CMK (cell line): ENCODE measurements at regions not wholly inside any gene's neighbourhood (a gene's known extent, or its start where the extent isn't known, plus 50 kb on each side); places are given as distances from the start of the nearest gene placed in this dataset.

ENCODE experiments used
- DNase-seq: peaks from one replicate; pipeline ENCODE4 v3.0.0-alpha.2; 2010; ENCODE audit warnings: low read depth

- DNase-seq = no peak
These were observed 321.5 kb downstream of the LRFN2 start for GRCh38 chr6:40265615-40266014.

- DNase-seq = no peak
These were observed 323.2 kb downstream of the LRFN2 start for GRCh38 chr6:40263970-40264369.

GRCh38 chr6:40262363-40262762 lies 324.8 kb downstream of the LRFN2 start:
- no peak for DNase-seq

GRCh38 chr6:40258531-40258930 lies 324.3 kb upstream of the MOCS1 start:
- DNase-seq = no peak

- DNase-seq = no peak
These were observed 322.6 kb upstream of the MOCS1 start for GRCh38 chr6:40256831-40257230.

- no peak for DNase-seq
These were observed 322.0 kb upstream of the MOCS1 start for GRCh38 chr6:40256224-40256623.

GRCh38 chr6:40253420-40253819 lies 319.2 kb upstream of the MOCS1 start:
- DNase-seq = no peak

GRCh38 chr6:40252531-40253258 lies 318.4 kb upstream of the MOCS1 start:
- DNase-seq = no peak

- DNase-seq = no peak
These were observed 317.5 kb upstream of the MOCS1 start for GRCh38 chr6:40251637-40252300.

GRCh38 chr6:40249935-40250334 lies 315.7 kb upstream of the MOCS1 start:
- no peak for DNase-seq

GRCh38 chr6:40247516-40248115 lies 313.4 kb upstream of the MOCS1 start:
- DNase-seq = no peak

- no peak for DNase-seq
These were observed 310.4 kb upstream of the MOCS1 start for GRCh38 chr6:40244699-40245098.

- DNase-seq = no peak
These were observed 298.4 kb upstream of the MOCS1 start for GRCh38 chr6:40232698-40233097.

GRCh38 chr6:40227735-40228134 lies 293.5 kb upstream of the MOCS1 start:
- no peak for DNase-seq

- no peak for DNase-seq
These were observed 288.1 kb upstream of the MOCS1 start for GRCh38 chr6:40222354-40222753.

- no peak for DNase-seq
These were observed 285.5 kb upstream of the MOCS1 start for GRCh38 chr6:40219799-40220198.

- DNase-seq = no peak
These were observed 276.4 kb upstream of the MOCS1 start for GRCh38 chr6:40210628-40211056.

- no peak for DNase-seq
These were observed 271.5 kb upstream of the MOCS1 start for GRCh38 chr6:40205801-40206200.

GRCh38 chr6:40205004-40205403 lies 270.7 kb upstream of the MOCS1 start:
- DNase-seq = no peak

GRCh38 chr6:40197371-40197770 lies 263.1 kb upstream of the MOCS1 start:
- DNase-seq = no peak

- no peak for DNase-seq
These were observed 261.9 kb upstream of the MOCS1 start for GRCh38 chr6:40196135-40196518.

- DNase-seq = no peak
These were observed 261.3 kb upstream of the MOCS1 start for GRCh38 chr6:40195428-40196134.
